Colonic mucosa (tissue), 4 donors: ENCODE measurements at regions not wholly inside any gene's neighbourhood (a gene's known extent, or its start where the extent isn't known, plus 50 kb on each side); places are given as distances from the start of the nearest gene placed in this dataset.

Experiments used
- DNase-seq: peaks from one replicate; pipeline ENCODE4 v3.0.0-alpha.2; 2020
- H3K27ac ChIP-seq: fragments of 200-600 bp; one replicate; pipeline ENCODE4 v1.8.0; 2021
- H3K27me3 ChIP-seq: fragments of 200-600 bp; one replicate; pipeline ENCODE4 v1.8.0; 2021
- H3K36me3 ChIP-seq: fragments of 200-600 bp; one replicate; pipeline ENCODE4 v1.8.0; 2021
- H3K4me1 ChIP-seq: fragments of 200-600 bp; one replicate; pipeline ENCODE4 v1.8.0; 2021; ENCODE audit warnings: mild to moderate bottlenecking
- H3K4me3 ChIP-seq: fragments of 200-600 bp; one replicate; pipeline ENCODE4 v1.8.0; 2021
- H3K9ac ChIP-seq, 2 donors: one replicate each; pipeline ENCODE4 v1.7.0; 2013; ENCODE audit warnings: control low read depth in 2 of 2, low read depth in 2 of 2, low read length in 2 of 2
- H3K9me3 ChIP-seq: fragments of 200-600 bp; one replicate; pipeline ENCODE4 v1.8.0; 2021
- CTCF ChIP-seq: fragments of 200-600 bp; IDR thresholded peaks from one replicate; pipeline ENCODE4 v1.8.0; 2022; ENCODE audit warnings: antibody characterized with exemption, mild to moderate bottlenecking
- intact Hi-C: fragments of 100-400 bp; cut with DNase I; formaldehyde crosslinking; loops from one replicate; pipeline ENCODE4 v1.14.1; 2022
- donor health status: healthy.
- donor health status: DM: no; HTN: no; CAD: no.
- donor health status: DM: no; HTN: no; CAD: no.

DNA sequence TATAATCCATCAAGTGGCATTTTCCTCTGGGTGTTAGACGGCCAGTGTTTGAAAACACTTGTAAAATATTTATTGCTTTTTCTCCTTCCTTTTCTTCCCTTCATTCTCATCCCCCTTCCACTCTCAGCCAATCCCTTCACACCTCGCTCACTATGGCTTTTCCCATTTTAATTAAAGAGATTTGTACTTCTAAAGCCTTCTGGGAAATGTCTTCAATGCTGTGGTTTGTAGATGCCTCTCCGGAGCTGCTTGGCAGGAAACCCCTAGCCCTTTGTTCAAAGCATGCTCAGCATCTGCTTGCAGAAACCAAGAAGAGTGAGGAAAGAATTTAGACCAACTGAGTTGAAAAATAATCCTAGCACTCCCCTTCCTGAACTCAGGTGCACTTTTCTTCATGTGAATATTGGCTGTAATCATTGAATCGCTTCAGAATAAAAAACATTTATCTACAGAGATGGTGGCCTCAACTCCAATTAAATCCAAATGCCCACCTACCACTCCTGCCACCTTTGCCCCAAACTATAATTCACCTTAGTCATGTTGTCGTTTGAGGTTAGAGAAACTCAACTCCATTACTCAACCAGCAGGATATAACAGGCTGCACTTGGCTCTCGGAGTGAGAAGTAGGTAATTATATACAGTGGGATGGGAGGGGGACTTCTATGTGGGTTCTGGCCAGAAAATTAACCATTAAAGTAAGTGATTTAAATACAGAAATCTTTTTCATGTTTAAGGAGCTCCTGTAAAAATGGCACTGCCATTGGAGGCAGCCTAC, 659.4 kb upstream of the CAMK1G start:
- Histone ChIP-seq H3K27me3 (no peaks in the 10 kb centered on the region), H3K27ac (no peak overlapping the region), H3K9ac (no peak overlapping the region), H3K4me3 (no peak overlapping the region), H3K4me1 (no peaks in the 10 kb centered on the region), H3K36me3 (no peaks in the 10 kb centered on the region), H3K9me3 (no peaks in the 10 kb centered on the region)
- no peak for DNase-seq
- TF ChIP-seq CTCF, result no peak
- intact Hi-C loops, result no loop called here

DNA sequence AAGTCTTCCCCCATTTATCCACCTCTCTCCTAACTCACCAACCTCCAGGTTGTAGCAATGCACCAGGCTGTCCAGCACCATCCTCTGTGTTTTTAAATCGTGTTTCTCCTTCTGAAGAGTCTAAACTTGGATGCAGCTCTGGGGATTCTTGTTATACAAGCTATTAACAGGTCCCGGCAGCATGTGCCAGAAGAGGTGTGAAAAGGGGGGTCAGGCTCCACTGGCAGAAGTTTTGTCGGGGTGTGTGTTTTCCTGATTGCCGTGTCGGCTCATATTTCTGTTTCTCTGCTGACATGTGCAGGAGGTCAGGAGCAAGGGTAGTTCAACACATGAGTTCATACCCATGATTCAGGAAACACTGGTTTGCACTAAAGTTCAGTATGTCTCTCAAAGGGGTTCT, 658.6 kb upstream of the CAMK1G start:
- Histone ChIP-seq H3K9ac (no peak overlapping the region), H3K4me1 (no peaks in the 10 kb centered on the region), H3K27me3 (no peaks in the 10 kb centered on the region), H3K36me3 (no peaks in the 10 kb centered on the region), H3K27ac (no peak overlapping the region), H3K9me3 (no peaks in the 10 kb centered on the region), H3K4me3 (no peak overlapping the region)
- no peak for DNase-seq
- intact Hi-C loops, result no loop called here
- no peak for TF ChIP-seq CTCF

DNA sequence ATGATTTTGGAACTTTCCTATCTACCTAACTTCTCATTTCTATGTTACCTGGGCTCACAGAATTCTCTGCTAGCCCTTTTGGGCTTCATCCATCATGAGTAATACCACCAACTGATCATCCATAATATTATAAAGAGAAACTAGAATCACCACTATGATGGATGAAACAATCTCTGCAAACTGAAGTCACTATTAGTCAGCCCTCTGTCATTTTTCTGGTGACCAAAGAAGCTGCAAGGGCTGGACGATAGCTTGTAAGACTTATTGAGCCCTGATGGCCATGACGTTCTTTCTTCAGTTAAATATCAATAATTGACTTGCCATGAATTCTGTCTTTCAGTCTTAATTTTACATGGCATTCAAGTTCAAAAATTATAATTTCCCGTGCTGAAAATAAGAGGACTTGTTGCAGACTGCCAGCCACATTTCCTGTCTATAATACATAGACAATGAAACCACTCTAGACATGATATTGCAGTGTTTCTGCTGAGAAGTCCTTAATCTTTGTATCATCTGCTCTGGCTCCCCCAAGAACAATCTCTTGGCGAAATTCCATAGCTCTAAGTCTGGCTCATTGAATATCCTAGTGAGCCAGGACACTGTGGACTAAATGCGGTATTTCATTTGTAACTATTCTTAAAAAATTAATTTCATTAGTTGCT, 655.0 kb upstream of the CAMK1G start:
- TF ChIP-seq CTCF, result no peak
- intact Hi-C loops, result no loop called here
- Histone ChIP-seq H3K9ac (no peak overlapping the region), H3K4me3 (no peak overlapping the region), H3K36me3 (no peaks in the 10 kb centered on the region), H3K27me3 (no peaks in the 10 kb centered on the region), H3K4me1 (no peaks in the 10 kb centered on the region), H3K9me3 (no peaks in the 10 kb centered on the region), H3K27ac (no peak overlapping the region)
- no peak for DNase-seq

GRCh38 chr1:208929575-208929974, 653.9 kb upstream of the CAMK1G start:
- no peak for TF ChIP-seq CTCF
- no peak overlapping the region for H3K4me3 ChIP-seq
- no peaks in the 10 kb centered on the region for H3K36me3 ChIP-seq
- no peak for DNase-seq
- intact Hi-C loops, result no loop called here
- no peak overlapping the region for H3K9ac ChIP-seq
- H3K27ac ChIP-seq, result no peak overlapping the region
- no peaks in the 10 kb centered on the region for H3K9me3 ChIP-seq
- no peaks in the 10 kb centered on the region for H3K4me1 ChIP-seq
- no peaks in the 10 kb centered on the region for H3K27me3 ChIP-seq

GRCh38 chr1:208931936-208932335, 651.6 kb upstream of the CAMK1G start:
- no peaks in the 10 kb centered on the region for H3K27me3 ChIP-seq
- H3K4me1 ChIP-seq, result no peaks in the 10 kb centered on the region
- H3K4me3 ChIP-seq, result no peak overlapping the region
- intact Hi-C loops, result no loop called here
- no peaks in the 10 kb centered on the region for H3K36me3 ChIP-seq
- H3K27ac ChIP-seq, result no peak overlapping the region
- no peak for TF ChIP-seq CTCF
- H3K9ac ChIP-seq, result no peak overlapping the region
- H3K9me3 ChIP-seq, result no peaks in the 10 kb centered on the region
- DNase-seq, result no peak
